ENCODE measurements at regions not wholly inside any gene's neighbourhood (a gene's known extent, or its start where the extent isn't known, plus 50 kb on each side); places are given as distances from the start of the nearest gene placed in this dataset.

DNA sequence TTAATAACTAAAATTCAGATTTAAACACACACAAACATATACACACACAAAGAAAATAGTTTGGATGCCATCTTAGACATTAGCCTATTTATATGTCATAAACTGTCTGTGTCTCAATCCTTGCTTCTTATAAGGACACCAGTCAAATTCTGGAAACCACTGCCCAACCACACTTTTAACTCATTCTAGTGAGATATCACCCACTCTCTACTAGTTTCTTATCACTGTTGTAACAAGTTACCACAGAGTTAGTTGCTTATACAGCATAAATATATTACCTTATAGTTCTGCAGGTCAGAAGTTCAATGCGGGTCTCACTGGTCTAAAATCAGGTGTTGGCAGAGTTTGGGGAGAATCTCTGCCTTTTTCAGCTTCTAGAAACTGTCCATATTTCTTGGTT is 239.1 kb downstream of the MTX2 start:
- DNase-seq, result no peak

- no peak for DNase-seq
These were observed 239.9 kb downstream of the MTX2 start for GRCh38 chr2:176508984-176509740.

GRCh38 chr2:176514276-176514675 is 245.0 kb downstream of the MTX2 start:
- DNase-seq, result no peak

GRCh38 chr2:176514805-176515500 is 245.7 kb downstream of the MTX2 start:
- DNase-seq, result no peak

DNA sequence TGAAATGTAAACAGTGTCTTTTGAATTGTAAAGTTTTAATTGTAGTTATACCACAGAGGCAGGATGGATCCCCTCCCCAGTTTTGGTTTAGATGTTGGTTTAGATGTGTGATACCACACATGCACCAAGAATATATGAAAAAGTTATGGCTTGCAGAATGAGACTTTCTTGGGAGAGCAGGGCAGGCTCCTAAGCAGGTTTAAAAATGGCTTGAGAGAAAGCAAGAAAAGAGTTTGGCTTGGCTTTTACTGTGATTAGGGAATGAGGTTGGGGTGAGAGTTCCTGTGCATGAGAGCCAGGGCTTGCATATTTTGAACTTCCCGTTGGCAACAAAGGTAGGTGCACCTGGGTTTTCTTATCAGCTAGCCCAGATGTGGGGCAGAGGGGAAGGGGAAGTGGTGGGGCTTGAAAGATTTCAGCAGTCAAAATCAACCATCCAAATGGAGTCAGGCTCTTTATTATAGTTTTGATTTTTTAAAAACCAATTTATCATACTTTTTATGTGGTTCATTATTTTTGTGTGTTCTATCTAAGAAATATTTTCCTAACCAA is 246.9 kb downstream of the MTX2 start:
- DNase-seq, result no peak

DNA sequence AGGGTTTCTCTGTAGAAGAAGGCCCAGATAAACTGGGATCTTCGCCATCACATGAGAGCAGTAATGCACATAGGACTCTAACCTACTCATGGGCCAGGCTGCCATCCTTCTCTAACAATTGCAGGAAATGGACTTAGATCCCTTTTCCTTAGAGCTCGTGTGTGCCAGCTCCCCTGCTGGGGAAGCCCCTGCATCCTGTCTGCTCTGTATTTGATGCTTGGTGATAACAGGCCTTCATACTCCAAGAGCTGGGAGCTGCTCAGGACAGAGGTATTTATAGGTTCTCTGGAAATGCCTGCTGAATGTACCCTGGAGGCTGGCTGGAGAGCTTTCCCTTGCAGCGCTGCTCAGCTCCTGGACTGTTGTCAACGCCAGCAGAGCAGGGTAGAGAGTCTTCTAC is 249.6 kb downstream of the MTX2 start:
- DNase-seq, result no peak

- no peak for DNase-seq
These were observed 252.8 kb downstream of the MTX2 start for GRCh38 chr2:176521878-176522670.

DNA sequence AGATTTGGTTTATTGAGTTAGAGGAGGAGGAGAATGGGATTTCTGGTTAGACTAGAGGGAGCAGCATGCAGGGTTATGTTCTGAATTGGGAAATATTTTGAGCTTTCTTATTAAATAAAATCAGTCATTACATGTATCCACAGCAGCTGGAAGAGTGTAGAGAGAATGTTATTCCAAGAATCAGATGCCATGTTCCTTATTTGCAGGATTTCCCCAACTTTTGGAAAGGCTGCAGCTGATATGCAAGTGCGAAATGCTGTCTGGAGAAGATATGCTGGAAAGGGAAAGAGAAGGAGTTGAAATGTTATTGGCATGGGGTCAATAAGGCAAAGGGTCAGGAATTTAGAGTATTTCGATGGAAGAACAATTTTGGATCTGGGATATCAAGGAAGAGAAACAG is 255.8 kb downstream of the MTX2 start:
- no peak for DNase-seq

GRCh38 chr2:176526995-176527901 is 258.0 kb downstream of the MTX2 start:
- no peak for DNase-seq

DNA sequence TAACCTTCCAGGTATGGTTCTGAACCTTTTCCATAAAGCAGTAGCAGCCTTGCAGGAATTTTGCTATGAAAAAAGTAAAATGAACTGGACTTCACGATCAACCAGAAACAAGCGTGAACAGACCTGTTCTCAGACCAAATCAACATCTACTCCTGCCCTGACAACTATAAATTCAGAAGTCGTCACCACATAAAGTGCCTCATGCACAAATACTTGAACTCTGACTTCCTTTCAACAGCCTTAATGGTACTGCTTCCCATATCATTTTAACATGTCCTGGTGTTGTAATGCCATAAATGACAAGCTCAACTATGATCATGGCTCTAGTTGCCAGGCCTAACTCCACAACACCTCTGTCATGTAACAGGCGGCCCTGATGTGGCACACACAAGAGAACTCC is 262.4 kb downstream of the MTX2 start:
- DNase-seq, result no peak

DNA sequence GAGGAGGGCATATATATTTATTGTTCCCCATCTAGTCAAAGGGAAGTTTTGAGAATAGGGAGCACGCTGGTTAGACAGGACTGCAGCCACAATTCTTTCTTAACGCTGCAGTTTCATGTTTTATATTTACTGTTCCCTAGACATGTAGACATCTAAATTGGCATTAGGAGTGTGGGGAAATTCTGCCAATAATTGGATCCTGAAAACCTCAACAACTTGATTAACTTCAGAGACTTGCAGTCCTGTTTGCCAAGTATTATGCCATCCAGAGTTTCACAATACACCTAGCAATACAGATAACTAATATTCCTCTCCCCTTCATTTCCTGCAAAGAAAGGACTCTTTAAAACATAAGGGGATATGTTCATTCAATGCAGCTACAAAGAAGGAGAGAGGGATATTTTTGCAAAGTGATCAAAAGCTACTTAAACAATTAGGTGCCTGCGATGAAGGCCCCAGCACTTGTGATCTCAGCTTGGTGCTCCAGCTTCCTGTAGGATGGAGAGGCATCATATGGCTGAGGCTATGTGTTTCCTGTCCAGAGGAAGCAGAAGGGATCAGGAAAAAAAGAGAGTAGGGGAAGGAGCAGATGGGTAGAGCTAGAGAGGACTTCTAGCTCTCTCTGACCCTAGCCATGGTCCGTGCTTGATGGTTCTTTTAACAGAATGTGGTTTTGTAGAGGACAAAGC is 264.4 kb downstream of the MTX2 start:
- DNase-seq, result no peak

GRCh38 chr2:176534798-176535466 is 265.7 kb downstream of the MTX2 start:
- DNase-seq, result no peak

DNA sequence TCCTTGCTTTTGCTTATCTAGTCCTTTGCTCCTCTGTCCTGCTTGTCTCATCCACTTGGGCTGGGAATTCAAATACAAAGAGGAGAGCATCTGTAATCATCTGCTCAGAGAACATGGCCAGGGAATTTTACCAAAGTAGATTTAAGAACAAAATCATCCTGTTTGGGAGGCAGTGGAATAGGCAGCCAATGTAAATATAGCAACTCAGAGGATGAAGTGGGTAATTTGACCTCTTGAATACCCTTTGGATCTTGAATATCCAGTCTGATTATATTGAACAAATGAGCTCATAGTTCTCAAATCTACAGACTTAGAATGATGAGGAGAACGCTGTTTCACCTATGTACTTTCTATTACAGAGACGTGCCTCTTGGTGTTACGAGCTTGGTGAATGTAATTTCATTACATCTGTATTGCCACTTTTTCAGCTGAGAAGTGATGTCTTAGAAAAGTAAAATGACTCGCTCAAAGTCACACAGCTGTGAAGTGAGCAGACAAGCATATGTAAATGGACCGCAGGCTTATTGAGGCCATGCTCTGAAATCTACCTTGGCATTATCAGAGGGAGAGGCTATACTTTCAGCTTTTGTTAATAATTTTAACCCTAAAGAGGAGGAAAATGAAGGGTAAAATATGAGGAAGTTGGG is 266.3 kb downstream of the MTX2 start:
- no peak for DNase-seq

DNA sequence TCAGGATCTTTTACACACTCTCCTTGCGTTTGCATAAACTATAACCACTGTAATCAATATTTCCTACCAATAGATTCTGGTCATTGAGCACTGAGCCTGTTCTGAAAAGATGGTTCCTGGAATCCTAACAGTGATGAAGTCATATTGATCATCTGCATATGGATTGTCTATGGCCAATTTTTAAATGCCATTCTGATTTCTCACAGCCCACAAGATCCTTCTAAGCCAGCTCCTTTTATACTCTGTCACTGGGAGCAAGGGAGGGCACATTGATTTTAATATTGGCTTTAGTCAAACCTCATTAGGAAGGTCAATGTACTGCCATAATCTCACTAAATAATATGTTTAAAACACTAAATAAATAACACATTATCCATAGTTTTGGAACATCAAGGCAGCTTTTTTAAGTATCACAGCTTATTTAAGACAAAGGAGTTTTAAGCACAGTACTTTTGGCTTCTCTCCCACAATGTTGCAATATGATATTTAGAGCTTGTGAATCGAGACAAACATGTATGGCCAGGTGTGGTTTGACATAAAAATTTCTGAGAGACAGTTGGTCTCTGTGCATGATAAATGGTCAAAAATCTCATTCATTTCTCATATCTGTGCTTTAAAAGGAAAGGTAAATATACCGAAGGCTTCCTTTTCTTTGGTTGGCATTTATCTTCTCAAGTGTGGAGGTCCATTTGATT is 267.3 kb downstream of the MTX2 start:
- DNase-seq, result no peak

- no peak for DNase-seq
These were observed 268.7 kb downstream of the MTX2 start for GRCh38 chr2:176537932-176538331.

- DNase-seq, result no peak
These were observed 271.8 kb downstream of the MTX2 start for GRCh38 chr2:176540995-176541394.

GRCh38 chr2:176542476-176542875 is 273.2 kb downstream of the MTX2 start:
- no peak for DNase-seq

DNA sequence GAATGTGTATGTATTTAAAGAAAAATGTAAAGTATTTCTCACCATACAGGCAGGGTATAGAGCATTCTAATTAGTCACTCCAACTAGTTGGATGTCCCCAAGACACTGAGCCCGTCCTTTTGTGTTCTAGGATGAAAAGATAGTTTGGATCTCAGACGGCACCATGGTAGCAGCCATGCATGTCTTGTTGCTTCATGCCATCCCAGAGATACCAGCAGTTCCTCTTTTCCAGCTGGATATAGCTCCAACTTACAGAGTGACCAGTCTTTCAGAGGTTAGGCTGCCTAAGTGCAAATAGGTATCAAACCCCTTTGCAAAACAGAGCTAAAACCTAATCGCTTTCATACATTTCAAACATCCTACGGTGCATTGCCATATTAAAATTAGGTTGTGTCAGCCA is 275.3 kb downstream of the MTX2 start:
- DNase-seq, result no peak

- DNase-seq, result no peak
These were observed 276.0 kb downstream of the MTX2 start for GRCh38 chr2:176544991-176545956.
